GM23338 (cell line): ENCODE measurements at regions not wholly inside any gene's neighbourhood (a gene's known extent, or its start where the extent isn't known, plus 50 kb on each side); places are given as distances from the start of the nearest gene placed in this dataset.

Experiments used
- CREB1 ChIP-seq: fragments of 250-450 bp; sonication (Bioruptor Pico); IDR thresholded peaks from 2 replicates; pipeline ENCODE4 v1.5.0; 2020; ENCODE audit warnings: low read depth, mild to moderate bottlenecking, moderate library complexity
- EZH2phosphoT487 ChIP-seq: fragments of 200-600 bp; sonication (generic); IDR thresholded peaks from one replicate; pipeline ENCODE4 v1.8.1; 2018; ENCODE audit warnings: antibody characterized with exemption; ENCODE audit not compliant: unreplicated experiment
- POLR2AphosphoS5 ChIP-seq: IDR thresholded peaks from 2 replicates; pipeline ENCODE4 v1.6.1; 2016; ENCODE audit warnings: antibody characterized with exemption, low read depth
- REST ChIP-seq: IDR thresholded peaks from one replicate; pipeline ENCODE4 v1.6.1; 2018; ENCODE audit warnings: antibody characterized with exemption; ENCODE audit not compliant: unreplicated experiment
- ZNF331 ChIP-seq: fragments of 250-450 bp; sonication (Bioruptor Pico); IDR thresholded peaks from 2 replicates; pipeline ENCODE4 v1.5.0; 2020; ENCODE audit warnings: low read depth, mild to moderate bottlenecking, moderate library complexity
- TF ChIP-seq, protein P1 (sequence below), 2 experiments: fragments of 200-600 bp in 1 of 2; sonication (generic) in 1 of 2; conservative IDR thresholded peaks; 2 replicates each; pipeline versions ENCODE4 v1.5.1 to v1.6.1; 2016 to 2017; ENCODE audit warnings: antibody characterized with exemption in 2 of 2, low read depth in 2 of 2, mild to moderate bottlenecking in 2 of 2, moderate library complexity in 1 of 2

DNA sequence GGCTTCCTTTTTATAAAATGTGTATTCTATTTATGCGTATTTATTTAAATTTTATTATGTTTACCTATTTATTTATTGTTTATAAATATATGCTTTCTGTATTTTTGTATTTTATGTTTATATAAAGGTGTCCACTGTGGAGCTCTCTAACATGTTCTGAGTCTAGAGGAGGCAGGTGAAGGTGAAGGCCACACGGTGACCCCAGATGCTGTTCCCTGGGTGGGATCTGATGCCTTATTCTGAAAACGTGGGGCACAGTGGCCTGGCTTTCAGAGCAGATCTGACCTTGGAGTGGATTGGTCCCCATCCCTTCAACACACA is 104.7 kb upstream of the SLC7A14 start:
- TF ChIP-seq, protein P1, sequence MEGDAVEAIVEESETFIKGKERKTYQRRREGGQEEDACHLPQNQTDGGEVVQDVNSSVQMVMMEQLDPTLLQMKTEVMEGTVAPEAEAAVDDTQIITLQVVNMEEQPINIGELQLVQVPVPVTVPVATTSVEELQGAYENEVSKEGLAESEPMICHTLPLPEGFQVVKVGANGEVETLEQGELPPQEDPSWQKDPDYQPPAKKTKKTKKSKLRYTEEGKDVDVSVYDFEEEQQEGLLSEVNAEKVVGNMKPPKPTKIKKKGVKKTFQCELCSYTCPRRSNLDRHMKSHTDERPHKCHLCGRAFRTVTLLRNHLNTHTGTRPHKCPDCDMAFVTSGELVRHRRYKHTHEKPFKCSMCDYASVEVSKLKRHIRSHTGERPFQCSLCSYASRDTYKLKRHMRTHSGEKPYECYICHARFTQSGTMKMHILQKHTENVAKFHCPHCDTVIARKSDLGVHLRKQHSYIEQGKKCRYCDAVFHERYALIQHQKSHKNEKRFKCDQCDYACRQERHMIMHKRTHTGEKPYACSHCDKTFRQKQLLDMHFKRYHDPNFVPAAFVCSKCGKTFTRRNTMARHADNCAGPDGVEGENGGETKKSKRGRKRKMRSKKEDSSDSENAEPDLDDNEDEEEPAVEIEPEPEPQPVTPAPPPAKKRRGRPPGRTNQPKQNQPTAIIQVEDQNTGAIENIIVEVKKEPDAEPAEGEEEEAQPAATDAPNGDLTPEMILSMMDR (conservative IDR thresholded peaks at IDR 0.05; ENCODE audit: low read depth in 2 of 2), result no peak
- TF ChIP-seq EZH2phosphoT487 (no peak), POLR2AphosphoS5 (no peak), REST (no peak), ZNF331 (CRISPR knock-in tag) (no peak), CREB1 (CRISPR knock-in tag) (no peak)
